22Rv1 (cell line): ENCODE measurements at regions not wholly inside any gene's neighbourhood (a gene's known extent, or its start where the extent isn't known, plus 50 kb on each side); places are given as distances from the start of the nearest gene placed in this dataset.

Experiments
- ZFX ChIP-seq: fragments of 450-650 bp; IDR thresholded peaks from 2 replicates; pipeline ENCODE4 v1.6.1; 2017; ENCODE audit warnings: antibody characterized with exemption, borderline replicate concordance
- TF ChIP-seq, protein P1 (sequence below): fragments of 450-650 bp; IDR thresholded peaks from 2 replicates; pipeline ENCODE4 v1.5.1; 2017; ENCODE audit warnings: mild to moderate bottlenecking

DNA sequence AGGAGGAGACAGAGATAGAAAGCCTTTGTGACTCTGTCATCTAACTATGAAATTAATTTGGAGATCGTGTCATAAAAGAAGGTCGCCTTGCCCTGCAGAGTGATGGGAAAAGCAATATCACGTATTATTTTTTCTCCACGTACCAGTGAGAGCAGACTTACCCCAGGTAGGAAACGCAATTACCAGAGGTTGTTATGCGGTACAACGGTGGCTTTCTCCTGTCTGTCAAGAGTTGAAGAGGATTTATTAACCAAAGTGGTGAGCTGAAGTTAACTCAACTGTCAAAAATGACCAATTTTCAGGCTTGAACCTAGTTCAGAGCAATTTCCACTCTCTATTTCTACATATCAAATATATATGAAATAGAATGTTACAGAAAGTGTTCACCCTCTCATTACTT, 282.6 kb upstream of the PFKP start:
- TF ChIP-seq, protein P1, sequence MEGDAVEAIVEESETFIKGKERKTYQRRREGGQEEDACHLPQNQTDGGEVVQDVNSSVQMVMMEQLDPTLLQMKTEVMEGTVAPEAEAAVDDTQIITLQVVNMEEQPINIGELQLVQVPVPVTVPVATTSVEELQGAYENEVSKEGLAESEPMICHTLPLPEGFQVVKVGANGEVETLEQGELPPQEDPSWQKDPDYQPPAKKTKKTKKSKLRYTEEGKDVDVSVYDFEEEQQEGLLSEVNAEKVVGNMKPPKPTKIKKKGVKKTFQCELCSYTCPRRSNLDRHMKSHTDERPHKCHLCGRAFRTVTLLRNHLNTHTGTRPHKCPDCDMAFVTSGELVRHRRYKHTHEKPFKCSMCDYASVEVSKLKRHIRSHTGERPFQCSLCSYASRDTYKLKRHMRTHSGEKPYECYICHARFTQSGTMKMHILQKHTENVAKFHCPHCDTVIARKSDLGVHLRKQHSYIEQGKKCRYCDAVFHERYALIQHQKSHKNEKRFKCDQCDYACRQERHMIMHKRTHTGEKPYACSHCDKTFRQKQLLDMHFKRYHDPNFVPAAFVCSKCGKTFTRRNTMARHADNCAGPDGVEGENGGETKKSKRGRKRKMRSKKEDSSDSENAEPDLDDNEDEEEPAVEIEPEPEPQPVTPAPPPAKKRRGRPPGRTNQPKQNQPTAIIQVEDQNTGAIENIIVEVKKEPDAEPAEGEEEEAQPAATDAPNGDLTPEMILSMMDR: no peak
- no peak for TF ChIP-seq ZFX
